IMR-90 (cell line): ENCODE measurements at regions not wholly inside any gene's neighbourhood (a gene's known extent, or its start where the extent isn't known, plus 50 kb on each side); places are given as distances from the start of the nearest gene placed in this dataset.
A peak's percentile ranks its signal among the peaks of the same experiment; 100 is the strongest.

Experiments used
- ATAC-seq: fragments of 200-7000 bp; cut with Tn5 transposase; 2 replicates; pipeline ENCODE4 v1.9.1; 2020; ENCODE audit warnings: low read depth, mild to moderate bottlenecking, moderate library complexity
- BruUV-seq: library from RNA; stranded (reverse); fragments of 400-500 nt; replicated peaks from 2 replicates; lab custom pipeline; 2021; lab: Mats Ljungman, UMichigan
- CTCF ChIA-PET: fragments of 300-600 bp; formaldehyde crosslinking; extraction: SDS; loops from one replicate; lab custom pipeline; 2021; ENCODE audit warnings: antibody characterized with exemption; lab: Yijun Ruan, JAX
- POLR2A ChIA-PET: fragments of 300-600 bp; sonication (Branson Sonifier 250); formaldehyde crosslinking; loops from one replicate; lab custom pipeline; 2022; ENCODE audit warnings: antibody characterized with exemption; ENCODE audit not compliant: unreplicated experiment; lab: Charles Lee
- DNase-seq: peaks from one replicate; pipeline ENCODE4 v3.0.0; 2013
- H2AFZ ChIP-seq: replicated peaks from 2 replicates; pipeline ENCODE3; 2013; ENCODE audit warnings: low read length, mild to moderate bottlenecking; ENCODE audit not compliant: poor library complexity
- H2AK5ac ChIP-seq: 2 replicates; pipeline ENCODE4 v1.6.1; 2013; ENCODE audit warnings: low read depth, low read length, inconsistent platforms
- H2AK9ac ChIP-seq: replicated peaks from 2 replicates; pipeline ENCODE3; 2013; ENCODE audit warnings: mild to moderate bottlenecking, low read depth, low read length, moderate library complexity; ENCODE audit not compliant: poor library complexity
- H2BK120ac ChIP-seq: 2 replicates; pipeline ENCODE4 v1.6.1; 2013; ENCODE audit warnings: low read depth, low read length, inconsistent platforms
- H2BK15ac ChIP-seq: 3 replicates; pipeline ENCODE4 v1.6.1; 2013; ENCODE audit warnings: low read depth, low read length, inconsistent platforms
- H2BK20ac ChIP-seq: 2 replicates; pipeline ENCODE4 v1.6.1; 2013; ENCODE audit warnings: low read depth, mild to moderate bottlenecking, inconsistent platforms, low read length, moderate library complexity
- H2BK5ac ChIP-seq: 2 replicates; pipeline ENCODE4 v1.6.1; 2013; ENCODE audit warnings: mild to moderate bottlenecking, low read depth, low read length, inconsistent platforms; ENCODE audit not compliant: poor library complexity, severe bottlenecking
- H3K14ac ChIP-seq: replicated peaks from 2 replicates; pipeline ENCODE4 v1.6.1; 2013; ENCODE audit warnings: low read depth, low read length, inconsistent platforms
- H3K18ac ChIP-seq: 2 replicates; pipeline ENCODE4 v1.6.1; 2013; ENCODE audit warnings: low read depth, low read length, control low read depth
- H3K23ac ChIP-seq: 2 replicates; pipeline ENCODE4 v1.6.1; 2013; ENCODE audit warnings: low read depth, low read length, inconsistent platforms
- H3K27ac ChIP-seq: 2 replicates; pipeline ENCODE4 v1.5.1; 2013; ENCODE audit warnings: mild to moderate bottlenecking, control low read depth, low read length; ENCODE audit not compliant: insufficient read depth
- H3K27me3 ChIP-seq: 2 replicates; pipeline ENCODE4 v1.6.1; 2013; ENCODE audit warnings: low read length; ENCODE audit not compliant: control insufficient read depth, insufficient read depth
- H3K36me3 ChIP-seq: 2 replicates; pipeline ENCODE4 v1.6.1; 2013; ENCODE audit warnings: low read length, mixed read lengths; ENCODE audit not compliant: control insufficient read depth, insufficient read depth
- H3K4ac ChIP-seq: 2 replicates; pipeline ENCODE4 v1.6.1; 2013; ENCODE audit warnings: low read depth, low read length, inconsistent platforms
- H3K4me1 ChIP-seq: 2 replicates; pipeline ENCODE4 v1.6.1; 2013; ENCODE audit warnings: low read length, mixed read lengths; ENCODE audit not compliant: control insufficient read depth, insufficient read depth
- H3K4me2 ChIP-seq: 2 replicates; pipeline ENCODE4 v1.6.1; 2013; ENCODE audit warnings: low read depth, mild to moderate bottlenecking, control low read depth, low read length, moderate library complexity
- H3K4me3 ChIP-seq: 2 replicates; pipeline ENCODE4 v1.5.1; 2013; ENCODE audit warnings: low read depth, mild to moderate bottlenecking, control low read depth, low read length, moderate library complexity; ENCODE audit not compliant: insufficient read depth
- H3K56ac ChIP-seq: 2 replicates; pipeline ENCODE4 v1.6.1; 2013; ENCODE audit warnings: low read length, inconsistent platforms; ENCODE audit not compliant: insufficient read depth; ENCODE audit errors: extremely low read depth
- H3K79me1 ChIP-seq, 2 experiments: 2 replicates each; pipeline ENCODE4 v1.6.1; 2013; ENCODE audit warnings: low read length in 2 of 2, inconsistent platforms in 1 of 2, low read depth in 1 of 2
- H3K9ac ChIP-seq: 2 replicates; pipeline ENCODE4 v1.6.1; 2013; ENCODE audit warnings: low read depth, low read length, control low read depth
- H3K9me1 ChIP-seq: 2 replicates; pipeline ENCODE4 v1.6.1; 2013; ENCODE audit warnings: low read length, inconsistent platforms; ENCODE audit not compliant: insufficient read depth
- H3K9me3 ChIP-seq: 2 replicates; pipeline ENCODE4 v1.6.1; 2013; ENCODE audit warnings: low read length; ENCODE audit not compliant: control insufficient read depth, insufficient read depth
- H4K20me1 ChIP-seq: 2 replicates; pipeline ENCODE4 v1.6.1; 2013; ENCODE audit warnings: low read length, inconsistent platforms; ENCODE audit not compliant: insufficient read depth
- H4K5ac ChIP-seq: 2 replicates; pipeline ENCODE4 v1.6.1; 2013; ENCODE audit warnings: mild to moderate bottlenecking, low read depth, low read length, control low read depth
- H4K8ac ChIP-seq, 2 experiments: 2 replicates each; pipeline ENCODE4 v1.6.1; 2013; ENCODE audit warnings: low read depth in 2 of 2, low read length in 2 of 2, control low read depth in 1 of 2, inconsistent platforms in 1 of 2
- H4K91ac ChIP-seq: 2 replicates; pipeline ENCODE4 v1.6.1; 2013; ENCODE audit warnings: low read depth, low read length, inconsistent platforms; ENCODE audit not compliant: insufficient read depth
- FOS ChIP-seq: fragments of 150-350 bp; IDR thresholded peaks from 2 replicates; pipeline ENCODE4 v1.6.1; 2016; ENCODE audit warnings: low read depth, low read length
- MXI1 ChIP-seq: IDR thresholded peaks from 2 replicates; pipeline ENCODE4 v1.6.1; 2012; ENCODE audit warnings: low read depth, mild to moderate bottlenecking, low read length, moderate library complexity, borderline replicate concordance
- SMC3 ChIP-seq: fragments of 150-350 bp; IDR thresholded peaks from 2 replicates; pipeline ENCODE4 v1.6.1; 2016; ENCODE audit warnings: low read depth, mild to moderate bottlenecking, antibody characterized with exemption, low read length, moderate library complexity
- WGBS, 2 experiments: methylation state at CpG; one replicate each; pipeline versions ENCODE4 v1.1.5 to v1.1.7; 2013; ENCODE audit warnings: missing lambda C conversion rate in 2 of 2; ENCODE audit not compliant: insufficient read length in 1 of 2; ENCODE audit errors: extremely low coverage in 2 of 2; 5-methylcytosine and 5-hydroxymethylcytosine counted together
- dilution Hi-C: fragments of 300-500 bp; cut with HindIII; formaldehyde crosslinking; loops from one replicate; pipeline ENCODE4 v1.14.3; 2018; ENCODE audit warnings: low sequenced_read_pairs; ENCODE audit not compliant: unreplicated experiment
- in situ Hi-C: fragments of 300-500 bp; cut with MboI; formaldehyde crosslinking; loops from 3 replicates; pipeline ENCODE4 v1.14.3; 2019; ENCODE audit warnings: low sequenced_read_pairs, inconsistent platforms, mixed read lengths
- intact Hi-C: fragments of 100-400 bp; cut with micrococcal nuclease; formaldehyde crosslinking; loops from 2 replicates; pipeline ENCODE4 v1.10.0; 2022

- dilution Hi-C loops (no loop called here), intact Hi-C loops (no loop called here), in situ Hi-C loops (no loop called here)
- 0 out of 2 replicates have a peak overlapping the region, but pooled peaks have one; percentile 4 for H3K23ac ChIP-seq
- no peak overlapping the region for H4K5ac ChIP-seq
- no peaks in the 10 kb centered on the region for H3K4me1 ChIP-seq
- peak overlapping the region; percentile 76 for H2AFZ ChIP-seq
- ATAC-seq (no peak; the same call in 1 of the 2 replicates), DNase-seq (peak; percentile 10)
- no peaks in the 10 kb centered on the region for H3K9me3 ChIP-seq
- H3K18ac ChIP-seq: no peak overlapping the region; the same call in 1 of the 2 replicates
- H2BK5ac ChIP-seq: peak overlapping the region; percentile 1
- H3K36me3 ChIP-seq: no peaks in the 10 kb centered on the region
- H4K8ac ChIP-seq: peak overlapping the region in 1 of 2 experiments; percentile 53; a peak in 2 of 4 replicates
- H3K27me3 ChIP-seq: no peaks in the 10 kb centered on the region
- H3K4me2 ChIP-seq: no peak overlapping the region
- H2BK120ac ChIP-seq: peak overlapping the region; percentile 33
- no CpG with 5 or more reads among the region's 6 CpGs for WGBS, 2 experiments
- no peaks in the 10 kb centered on the region for H3K79me1 ChIP-seq
- no peak overlapping the region for H3K56ac ChIP-seq
- no peak overlapping the region for H3K4me3 ChIP-seq
- peak overlapping the region; percentile 13; the same call in 1 of the 3 replicates for H2BK15ac ChIP-seq
- H3K4ac ChIP-seq: peak overlapping the region; percentile 14; the same call in 1 of the 2 replicates
- TF ChIP-seq MXI1: no peak
- no peak for TF ChIP-seq SMC3
- TF ChIP-seq FOS: no peak
- no peak overlapping the region for H2AK9ac ChIP-seq
- H3K27ac ChIP-seq: no peak overlapping the region
- POLR2A ChIA-PET: no interaction called here
- no peak overlapping the region for H2AK5ac ChIP-seq
- CTCF ChIA-PET: no interaction called here
- H4K20me1 ChIP-seq: no peaks in the 10 kb centered on the region
- no peak overlapping the region for H4K91ac ChIP-seq
- H3K9ac ChIP-seq: no peak overlapping the region
- 0 out of 2 replicates have a peak, but pooled peaks cover 2% of the 10 kb centered on the region for H3K9me1 ChIP-seq
- BruUV-seq: no TSS peak
- 0 out of 2 replicates have a peak overlapping the region, but pooled peaks have one; percentile 16 for H2BK20ac ChIP-seq
- H3K14ac ChIP-seq: peak overlapping the region; percentile 53; the same call in 1 of the 2 replicates
These were observed 893.5 kb downstream of the LTN1 start for GRCh38 chr21:28099001-28099705.
